Cardiac septum (tissue), 1 donor: ENCODE measurements at regions not wholly inside any gene's neighbourhood (a gene's known extent, or its start where the extent isn't known, plus 50 kb on each side); places are given as distances from the start of the nearest gene placed in this dataset.

Experiments used
- DNase-seq: peaks from one replicate; pipeline ENCODE4 v3.0.0-alpha.2; 2020; ENCODE audit warnings: low spot score
- intact Hi-C: fragments of 100-400 bp; cut with DNase I; formaldehyde crosslinking; loops from one replicate; pipeline ENCODE4 v1.14.0; 2022
- donor health status: DM: no; HTN: no; CAD: no.

DNA sequence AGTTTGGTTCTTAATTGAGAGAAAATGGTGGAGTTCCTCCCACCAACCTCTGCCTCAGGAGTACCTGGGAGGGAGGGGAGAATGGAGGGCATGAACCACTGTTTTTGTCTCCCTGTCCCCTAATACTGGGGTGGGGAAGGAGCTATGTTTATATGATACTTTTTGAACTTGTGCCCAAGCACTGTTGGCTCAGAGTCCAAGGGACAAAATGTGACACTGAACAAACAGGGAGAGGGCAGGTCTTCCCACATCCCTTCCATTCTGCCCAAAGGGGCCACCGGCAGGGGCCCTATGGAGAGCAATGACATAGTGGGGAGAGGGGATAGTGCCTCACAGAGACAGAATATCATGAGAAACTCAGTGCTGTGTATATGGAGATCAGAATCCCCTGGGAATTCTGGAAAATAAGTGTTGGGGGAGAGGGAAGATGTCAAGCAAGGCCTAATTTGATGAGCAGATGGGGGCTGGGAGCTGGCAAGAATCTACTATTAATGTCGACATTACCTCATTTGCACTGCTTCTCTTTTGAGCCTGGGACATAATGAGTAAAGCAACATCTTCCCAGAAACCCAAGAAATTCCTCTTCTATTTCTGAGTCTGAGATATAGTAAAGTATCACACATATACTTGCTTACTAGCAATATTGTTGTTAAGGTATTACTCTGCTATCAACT lies 180.6 kb downstream of the CYP26A1 start:
- DNase-seq, result no peak

DNA sequence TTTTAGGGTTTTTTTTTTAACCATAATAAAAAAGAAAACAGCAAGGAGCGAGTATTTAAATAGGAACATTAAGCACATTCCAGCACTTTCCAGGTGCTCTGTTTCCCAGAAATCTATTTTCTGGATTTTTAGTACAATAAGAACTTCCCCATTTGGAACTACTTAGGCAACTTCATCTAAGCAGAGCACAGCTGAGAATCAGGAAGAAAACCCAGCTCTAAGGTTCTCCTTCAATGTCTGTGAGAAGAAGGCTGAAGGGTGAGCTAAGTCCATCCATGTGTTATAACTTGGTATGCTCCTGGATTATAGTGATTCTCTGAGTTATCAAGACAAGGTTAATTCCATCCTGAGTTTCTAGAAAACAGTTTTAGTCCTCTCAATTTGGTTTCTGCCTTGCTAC lies 181.9 kb downstream of the CYP26A1 start:
- intact Hi-C loops, result no loop called here
- no peak for DNase-seq

More for the DNA sequence above, 180.6 kb downstream of the CYP26A1 start:
- intact Hi-C loops, result no loop called here
